ENCODE measurements at regions not wholly inside any gene's neighbourhood (a gene's known extent, or its start where the extent isn't known, plus 50 kb on each side); places are given as distances from the start of the nearest gene placed in this dataset.
"Not testable (repeated sequence)": the region's sequence is repeated elsewhere in the genome, so short reads cannot be mapped to it uniquely, and the experiment has no call there.

DNA sequence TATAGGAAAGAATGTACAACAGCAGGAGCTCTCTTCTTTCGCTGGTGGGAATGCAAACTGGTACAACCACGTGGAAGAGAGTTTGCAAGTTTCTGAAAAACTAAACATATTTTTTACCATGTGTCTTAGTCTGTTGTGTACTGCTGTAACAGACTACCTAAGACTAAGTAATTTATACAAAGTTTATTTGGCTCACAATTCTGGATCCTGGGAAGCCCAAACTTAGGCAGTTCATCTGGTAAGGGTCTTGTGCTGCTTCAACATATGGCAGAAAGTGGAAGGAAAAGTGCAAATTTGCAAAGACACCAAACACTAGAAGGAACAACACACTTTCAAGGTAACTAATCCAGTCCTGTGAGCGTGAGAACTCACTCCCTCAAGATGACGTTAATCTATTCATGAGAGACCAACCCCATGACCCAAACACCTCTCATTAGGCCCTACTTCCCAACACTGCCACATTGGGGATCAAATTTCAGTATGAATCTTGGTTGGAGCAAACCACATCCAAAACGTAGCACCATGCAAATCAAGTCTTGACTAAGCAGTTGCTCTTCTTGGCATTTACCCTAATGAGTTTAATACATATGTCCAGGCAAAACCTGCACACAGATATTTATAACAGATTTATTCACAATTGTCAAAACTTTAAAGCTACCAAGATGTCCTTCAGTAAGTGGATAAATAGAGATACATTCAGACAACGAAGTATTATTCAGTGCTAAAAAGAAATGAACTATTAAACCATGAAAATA, 481.9 kb upstream of the FOXG1 start:
- no peak for ATAC-seq

DNA sequence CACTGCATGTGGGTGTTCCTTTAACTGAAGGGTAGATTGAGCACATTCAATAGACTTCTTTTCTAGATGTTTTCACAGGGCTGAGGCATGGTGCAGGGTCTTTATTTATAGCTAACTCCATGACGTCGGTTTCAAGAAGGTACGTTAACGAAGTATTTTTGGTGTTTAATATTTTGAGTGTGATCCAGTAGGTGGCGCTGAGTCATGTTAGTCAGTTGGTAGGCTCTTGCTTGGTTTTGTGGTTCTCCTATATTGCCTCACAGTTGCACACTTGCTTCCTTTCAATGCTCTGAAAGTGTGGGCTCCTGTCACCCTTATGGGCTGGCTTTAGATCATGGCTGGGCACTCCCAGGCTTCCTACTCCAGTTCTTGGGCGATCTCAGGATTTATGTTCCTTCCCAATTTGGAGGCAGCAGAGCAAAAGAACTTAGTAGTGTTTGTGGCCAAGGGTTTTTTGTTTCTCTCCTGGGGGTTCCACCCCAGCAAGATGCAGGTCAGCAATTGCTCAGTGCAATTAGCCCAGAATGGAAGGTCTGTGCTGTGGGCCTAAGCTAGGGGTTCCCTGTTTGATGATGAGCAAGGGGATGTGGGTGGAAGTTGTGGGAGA, 471.6 kb upstream of the FOXG1 start:
- ATAC-seq, result peak; percentile 76
- DNase-seq (ENCODE audit: low spot score), result no peak

More for the DNA sequence above, 481.9 kb upstream of the FOXG1 start:
- DNase-seq (ENCODE audit: low spot score), result no peak

DNA sequence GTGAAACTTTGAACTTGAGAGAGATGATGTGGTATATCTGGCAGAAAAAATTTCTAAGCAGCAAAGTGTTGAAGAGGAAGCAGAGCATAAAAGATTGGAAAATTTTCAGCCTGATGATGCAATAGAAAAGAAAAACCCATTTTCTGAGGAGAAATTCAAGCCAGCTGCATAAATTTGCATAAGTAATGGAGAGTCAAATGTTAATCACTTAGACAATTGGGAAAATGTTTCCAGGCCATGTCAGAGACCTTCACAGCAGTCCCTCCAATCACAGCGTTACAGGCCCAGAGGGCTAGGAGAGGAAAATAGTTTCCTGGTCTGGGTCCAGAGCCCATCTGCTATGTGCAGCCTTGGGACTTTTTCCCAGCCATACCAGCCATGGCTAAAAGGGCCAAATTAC, 469.0 kb upstream of the FOXG1 start:
- ATAC-seq (no peak), DNase-seq (ENCODE audit: low spot score) (no peak)

DNA sequence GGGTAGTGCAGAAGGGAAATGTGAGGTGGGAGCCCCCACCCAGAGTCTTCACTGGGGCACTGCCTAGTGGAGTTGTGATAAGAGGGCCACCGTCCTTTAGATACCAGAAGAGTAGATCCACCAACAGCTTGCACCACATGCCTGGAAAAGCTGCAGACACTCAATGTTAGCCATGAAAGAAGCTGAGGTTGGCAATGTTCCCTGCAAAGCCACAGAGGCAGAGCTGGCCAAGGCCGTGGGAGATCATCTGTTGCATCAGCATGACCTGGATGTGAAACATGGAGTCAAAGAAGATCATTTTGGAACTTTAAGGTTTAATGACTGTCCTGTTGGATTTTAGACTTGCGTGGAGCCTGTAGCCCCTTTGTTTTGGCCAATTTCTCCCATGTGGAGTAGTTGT, 468.4 kb upstream of the FOXG1 start:
- DNase-seq (ENCODE audit: low spot score), result no peak
- no peak for ATAC-seq

DNA sequence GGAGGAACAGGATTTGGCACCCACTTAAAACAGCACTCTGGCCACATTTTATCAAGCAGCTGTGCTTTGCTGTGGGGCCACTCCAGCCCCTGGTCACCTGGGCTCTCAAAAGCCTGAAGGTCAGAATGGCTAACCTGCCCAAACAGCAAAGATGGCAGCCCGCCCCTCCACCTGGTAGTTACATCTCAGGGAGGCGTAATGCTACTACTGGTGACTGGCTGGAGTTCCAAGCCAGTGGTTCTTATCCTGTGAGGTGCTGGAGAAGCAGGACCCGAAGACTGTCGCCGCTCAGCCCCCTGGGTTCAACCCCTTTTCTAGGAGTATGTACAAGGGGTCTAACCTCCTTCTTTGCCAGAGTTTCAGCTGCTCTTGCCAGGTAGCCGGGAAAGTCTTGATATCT, 467.4 kb upstream of the FOXG1 start:
- ATAC-seq, result no peak
- DNase-seq (ENCODE audit: low spot score), result no peak

DNA sequence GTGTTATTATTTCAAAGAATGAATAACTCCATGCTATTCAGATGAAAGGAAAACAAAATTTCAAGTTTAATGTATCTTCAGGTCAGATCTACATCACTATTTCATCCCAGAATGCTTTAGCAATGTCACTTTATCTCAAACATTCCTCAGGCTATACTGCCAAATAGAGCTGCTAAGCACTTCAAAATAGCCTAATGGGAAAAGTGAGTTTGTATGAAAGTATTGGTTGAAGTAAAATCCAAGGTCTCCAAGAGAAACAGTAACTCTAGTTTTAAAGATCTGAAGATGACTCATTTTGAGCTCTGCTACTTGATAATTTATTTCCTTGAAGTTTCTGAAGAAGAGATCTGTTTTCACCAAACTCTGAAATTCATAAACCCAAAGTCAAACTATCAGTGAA, 466.2 kb upstream of the FOXG1 start:
- no peak for DNase-seq (ENCODE audit: low spot score)

DNA sequence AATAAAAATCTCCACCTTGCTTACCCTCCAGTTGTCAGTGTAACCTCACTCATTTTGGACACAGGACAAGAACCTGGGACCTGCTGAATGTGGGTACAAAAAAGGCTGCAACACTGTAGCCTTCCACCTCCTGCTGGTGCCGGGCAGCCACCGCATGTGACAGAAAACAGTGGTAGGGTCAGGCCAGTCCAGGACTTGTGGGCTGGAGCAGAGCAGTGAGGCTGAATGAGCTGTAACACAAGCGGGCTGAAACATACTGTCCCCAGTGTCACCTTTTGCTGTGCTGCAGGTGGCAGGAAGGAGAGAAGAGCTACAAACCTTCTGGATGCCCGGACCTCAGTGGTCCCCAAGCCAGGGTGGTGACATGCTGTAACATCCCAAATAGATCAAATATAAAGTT, 465.4 kb upstream of the FOXG1 start:
- ATAC-seq (no peak), DNase-seq (ENCODE audit: low spot score) (no peak)

More for the DNA sequence above, 466.2 kb upstream of the FOXG1 start:
- ATAC-seq, result no peak

DNA sequence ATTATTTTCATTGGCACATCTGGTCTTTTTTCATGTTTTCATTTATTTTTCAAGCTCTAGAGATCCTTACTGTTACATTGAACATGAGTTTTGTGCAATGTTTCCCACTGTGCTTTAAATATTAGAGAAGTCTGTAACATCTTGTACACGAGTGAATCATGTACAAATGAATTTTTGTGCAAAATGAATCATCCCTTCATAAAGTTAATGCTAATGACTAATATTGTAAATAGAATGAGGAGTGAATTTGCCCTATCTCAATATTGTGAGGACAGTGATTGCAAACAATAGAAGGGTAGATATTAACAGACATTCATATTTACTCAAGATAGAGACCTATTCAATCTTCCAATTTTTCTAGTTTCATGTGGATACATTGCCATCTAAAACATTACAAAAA, 463.3 kb upstream of the FOXG1 start:
- no peak for ATAC-seq
- no peak for DNase-seq (ENCODE audit: low spot score)

DNA sequence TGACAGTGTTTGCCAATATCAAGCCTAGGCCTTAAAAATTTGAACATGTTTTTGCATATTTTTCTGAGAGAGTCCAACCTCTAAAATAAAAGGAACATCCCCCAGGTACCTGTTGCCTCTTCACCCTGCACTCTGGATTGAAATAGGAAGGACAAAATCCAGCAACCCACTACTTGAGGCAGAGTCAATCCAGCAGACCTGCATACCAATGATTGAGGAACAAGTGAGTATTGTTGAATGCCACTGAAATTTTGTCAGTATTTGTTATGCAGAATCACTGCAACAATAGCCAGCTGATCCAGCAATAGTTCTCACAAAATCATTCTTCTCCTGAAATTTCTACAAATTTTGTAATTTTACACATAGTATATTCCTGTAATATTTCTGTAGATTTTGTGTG, 460.6 kb upstream of the FOXG1 start:
- ATAC-seq, result no peak
- DNase-seq (ENCODE audit: low spot score), result no peak

DNA sequence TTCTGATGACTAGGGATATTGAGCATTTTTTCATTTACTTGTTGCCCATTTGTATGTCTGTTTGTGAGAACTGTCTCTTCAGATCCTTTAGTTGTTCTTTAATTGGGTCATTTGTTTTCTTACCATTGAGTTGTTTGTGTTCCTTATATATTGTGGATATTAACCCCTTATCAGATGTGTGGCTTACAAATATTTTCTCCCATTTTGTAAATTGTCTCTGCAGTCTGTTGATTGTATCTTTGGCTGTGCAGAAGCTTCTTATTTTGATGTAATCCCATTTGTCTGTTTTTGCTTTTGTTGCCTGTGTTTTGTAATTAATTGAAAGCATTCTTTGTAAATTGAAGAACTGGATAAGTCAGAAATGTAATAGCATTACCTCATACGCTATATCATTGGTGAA, 459.1 kb upstream of the FOXG1 start:
- DNase-seq (ENCODE audit: low spot score), result no peak
- no peak for ATAC-seq

DNA sequence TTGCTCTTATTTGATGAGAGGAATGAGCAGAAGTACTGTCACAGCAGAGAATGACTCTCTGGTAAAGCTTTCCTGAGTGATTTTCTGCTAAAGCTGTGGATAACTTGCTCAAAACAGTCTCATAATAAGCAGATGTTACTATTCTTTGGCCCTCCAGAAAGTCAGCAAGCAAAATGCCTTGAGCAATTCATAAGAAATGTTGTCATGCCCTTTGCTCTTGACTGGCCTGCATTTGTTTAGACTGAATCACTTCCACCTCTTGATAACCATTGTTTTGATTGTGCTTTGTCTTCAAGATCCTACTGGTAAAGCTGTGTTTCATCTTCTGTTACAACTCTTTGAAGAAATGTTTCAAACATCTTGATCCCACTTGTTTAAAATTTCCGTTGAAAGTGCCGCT, 457.9 kb upstream of the FOXG1 start:
- DNase-seq (ENCODE audit: low spot score) (no peak), ATAC-seq (no peak)

DNA sequence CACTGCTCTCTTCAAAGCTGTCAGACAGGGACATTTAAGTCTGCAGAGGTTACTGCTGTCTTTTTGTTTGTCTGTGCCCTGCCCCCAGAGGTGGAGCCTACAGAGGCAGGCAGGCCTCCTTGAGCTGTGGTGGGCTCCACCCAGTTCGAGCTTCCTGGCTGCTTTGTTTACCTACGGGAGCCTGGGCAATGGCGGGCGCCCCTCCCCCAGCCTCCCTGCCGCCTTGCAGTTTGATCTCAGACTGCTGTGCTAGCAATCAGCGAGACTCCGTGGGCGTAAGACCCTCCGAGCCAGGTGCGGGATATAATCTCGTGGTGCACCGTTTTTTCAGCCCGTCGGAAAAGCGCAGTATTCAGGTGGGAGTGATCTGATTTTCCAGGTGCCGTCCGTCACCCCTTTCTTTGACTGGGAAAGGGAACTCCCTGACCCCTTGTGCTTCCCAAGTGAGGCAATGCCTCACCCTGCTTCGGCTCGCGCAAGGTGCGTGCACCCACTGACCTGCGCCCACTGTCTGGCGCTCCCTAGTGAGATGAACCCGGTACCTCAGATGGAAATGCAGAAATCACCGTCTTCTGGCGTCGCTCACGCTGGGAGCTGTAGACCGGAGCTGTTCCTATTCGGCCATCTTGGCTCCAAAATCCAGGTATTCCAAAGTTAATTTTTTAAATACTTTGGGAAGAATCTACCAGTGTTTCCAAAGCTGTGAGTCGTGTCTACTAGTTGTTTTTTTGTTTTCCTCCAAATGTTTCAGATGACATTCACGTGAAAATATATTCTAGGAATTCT, 448.5 kb upstream of the FOXG1 start:
- ATAC-seq, result not testable (repeated sequence)

DNA sequence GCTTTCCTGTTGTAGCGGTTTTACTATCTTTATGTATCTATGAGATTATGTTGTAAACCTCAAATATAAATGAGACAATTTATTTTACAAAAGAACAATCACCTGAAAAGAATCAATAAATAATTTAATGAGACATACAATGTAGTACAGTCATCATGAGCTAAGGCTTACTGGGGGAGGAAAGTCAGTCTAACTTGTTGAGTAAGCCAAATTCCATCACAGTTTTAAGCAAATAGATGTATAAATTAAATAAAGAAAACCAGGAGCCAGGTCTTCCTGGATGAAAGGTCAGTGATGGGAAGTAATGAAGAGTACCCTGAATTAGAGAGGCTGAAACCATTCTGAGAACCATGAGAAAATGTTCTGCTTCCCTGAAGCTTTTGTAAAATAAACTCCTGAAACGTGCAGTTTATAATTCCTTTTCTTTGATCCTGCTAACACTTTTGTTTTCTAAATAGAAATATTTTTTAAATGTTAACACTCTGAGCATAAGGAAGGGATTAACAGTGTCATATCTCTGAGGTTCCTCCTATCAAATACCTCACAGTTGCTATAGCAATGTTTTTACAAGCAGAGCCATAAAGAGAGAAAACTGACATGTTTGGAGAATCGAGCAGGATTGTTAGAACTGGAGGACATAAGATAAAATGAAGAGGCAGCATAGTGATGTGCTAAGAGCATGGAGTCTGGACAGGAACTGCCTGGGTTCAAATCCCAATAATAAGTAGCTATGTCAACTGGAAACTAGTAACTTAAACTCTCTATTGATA, 444.9 kb upstream of the FOXG1 start:
- DNase-seq (ENCODE audit: low spot score) (no peak), ATAC-seq (no peak)

More for the DNA sequence above, 448.5 kb upstream of the FOXG1 start:
- DNase-seq (ENCODE audit: low spot score), result not testable (repeated sequence)

DNA sequence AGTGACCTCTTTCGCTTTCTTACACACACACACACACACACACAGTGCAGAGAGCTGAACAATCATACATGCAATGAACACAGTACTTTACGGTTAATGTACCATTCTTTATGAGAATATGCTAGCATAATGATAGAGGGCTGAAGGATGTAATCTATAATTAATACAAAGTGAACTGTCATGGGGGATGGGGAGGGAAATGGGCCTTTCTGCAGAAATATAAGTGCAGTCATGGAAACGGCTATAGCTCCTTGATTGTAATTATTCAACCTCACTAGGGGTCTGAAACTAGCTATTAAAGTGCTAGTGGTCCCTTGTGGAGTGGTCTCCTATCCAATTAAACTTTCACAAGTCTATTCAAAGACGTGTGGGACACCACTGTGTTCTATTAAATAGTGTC, 443.2 kb upstream of the FOXG1 start:
- ATAC-seq (no peak), DNase-seq (ENCODE audit: low spot score) (no peak)

DNA sequence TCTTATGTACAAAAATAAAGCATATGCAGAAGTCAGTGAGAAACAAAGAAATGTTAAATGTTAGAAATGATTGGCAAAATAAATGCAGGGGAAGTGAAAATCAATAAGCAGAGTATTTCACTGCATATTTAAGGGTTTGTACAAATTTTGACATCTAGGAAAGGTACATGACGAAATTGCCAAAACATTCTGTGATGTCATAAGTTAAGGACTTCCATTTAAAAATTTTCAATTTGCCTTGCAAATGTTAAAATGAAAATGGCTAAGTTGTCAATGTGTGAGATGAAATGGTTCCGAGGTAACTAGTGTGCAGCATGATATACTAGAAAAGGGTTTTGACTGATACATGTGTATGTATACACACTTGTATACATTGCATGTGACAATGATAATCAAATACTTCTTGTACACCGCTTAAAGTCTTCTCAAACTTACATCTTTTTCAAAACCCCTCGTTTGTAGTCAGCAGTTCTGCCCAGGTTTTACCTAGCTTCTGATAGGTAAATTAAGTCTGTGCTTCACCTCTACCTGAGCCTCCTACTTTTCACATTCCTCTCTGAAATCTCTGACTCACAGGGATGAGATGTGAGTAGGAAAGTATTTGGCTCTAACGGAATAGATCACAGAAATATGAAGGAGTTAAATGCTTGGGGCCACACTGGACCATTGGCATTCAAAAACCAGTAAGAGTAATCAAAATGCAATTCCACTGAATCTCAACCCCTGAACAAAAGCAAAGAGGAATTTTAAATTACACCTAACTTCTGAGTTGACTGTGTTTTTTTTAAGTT, 442.4 kb upstream of the FOXG1 start:
- DNase-seq (ENCODE audit: low spot score), result no peak
- ATAC-seq, result no peak

DNA sequence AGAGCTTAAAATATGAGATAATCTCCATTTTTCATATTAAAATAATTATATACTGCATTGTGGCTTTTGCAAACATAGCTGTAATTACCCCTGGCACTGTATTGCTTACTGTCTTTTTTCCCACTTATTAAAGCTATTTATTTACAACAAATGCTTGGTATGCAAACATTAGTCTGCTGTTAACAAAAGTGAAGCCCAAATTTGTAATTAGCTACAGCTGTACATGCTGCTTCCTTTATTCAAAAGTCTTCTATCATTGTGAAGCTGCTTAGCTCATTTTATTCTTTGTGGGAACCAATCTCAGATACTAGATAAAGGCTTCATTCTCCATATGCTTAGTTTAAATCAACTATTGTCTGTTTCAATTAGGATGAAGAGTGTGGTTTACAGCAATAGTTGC, 425.8 kb upstream of the FOXG1 start:
- no peak for ATAC-seq
- DNase-seq (ENCODE audit: low spot score), result no peak

DNA sequence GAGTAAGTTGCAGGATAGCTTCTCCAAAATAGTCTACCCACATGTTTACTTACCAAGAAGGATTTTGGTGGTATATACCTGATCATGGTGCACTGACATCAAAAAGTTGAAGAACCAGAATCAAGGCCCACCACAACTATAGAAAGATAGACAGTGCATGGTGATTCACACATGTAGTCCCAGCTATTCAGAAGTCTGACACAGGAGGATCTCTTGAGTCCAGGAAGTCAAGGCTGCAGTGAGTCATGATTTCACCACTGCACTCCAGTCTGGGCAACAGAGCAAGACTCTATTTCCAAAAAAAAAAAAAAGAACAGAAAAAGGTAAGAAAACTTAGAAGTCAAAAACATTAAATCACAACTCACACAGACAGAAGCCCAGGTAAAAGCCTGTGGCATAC, 422.2 kb upstream of the FOXG1 start:
- no peak for ATAC-seq

DNA sequence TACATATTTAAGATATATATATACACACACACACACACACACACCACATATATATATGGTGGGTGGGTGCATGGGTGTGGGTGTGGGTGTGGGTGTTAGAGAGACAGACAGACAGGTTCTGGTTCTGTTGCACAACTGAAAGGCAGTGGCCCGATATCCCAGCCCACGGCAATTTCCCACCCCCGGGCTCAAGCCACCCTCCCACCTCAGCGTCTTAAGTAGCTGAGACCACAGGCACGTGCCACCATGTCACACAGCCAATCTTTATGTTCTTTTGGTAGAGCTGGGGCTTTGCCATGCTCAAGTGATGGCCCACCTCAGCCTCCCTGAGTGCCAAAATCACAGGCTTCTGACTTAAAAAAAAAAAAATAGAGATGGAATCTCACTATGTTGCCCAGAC, 417.8 kb upstream of the FOXG1 start:
- DNase-seq (ENCODE audit: low spot score), result no peak
- ATAC-seq, result no peak

More for the DNA sequence above, 422.2 kb upstream of the FOXG1 start:
- DNase-seq (ENCODE audit: low spot score), result no peak

DNA sequence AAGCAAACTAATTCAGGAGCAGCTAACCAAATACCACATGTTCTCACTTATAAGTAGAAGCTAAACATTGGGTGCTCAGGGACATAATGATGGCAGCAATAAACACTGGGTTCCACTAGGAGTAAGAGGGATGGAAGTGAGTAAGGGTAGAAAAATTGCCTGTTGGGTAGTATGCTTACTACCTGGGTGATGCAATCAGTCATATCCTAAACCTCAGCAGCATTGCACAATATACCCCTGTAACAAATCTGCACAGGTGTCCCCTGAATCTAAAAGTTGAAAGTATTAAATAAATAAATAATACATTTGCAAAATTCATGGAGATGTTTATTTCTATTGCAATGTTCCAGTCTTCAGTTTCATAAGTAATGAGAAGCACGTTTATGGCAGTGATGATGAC, 409.8 kb upstream of the FOXG1 start:
- no peak for ATAC-seq
- no peak for DNase-seq (ENCODE audit: low spot score)

DNA sequence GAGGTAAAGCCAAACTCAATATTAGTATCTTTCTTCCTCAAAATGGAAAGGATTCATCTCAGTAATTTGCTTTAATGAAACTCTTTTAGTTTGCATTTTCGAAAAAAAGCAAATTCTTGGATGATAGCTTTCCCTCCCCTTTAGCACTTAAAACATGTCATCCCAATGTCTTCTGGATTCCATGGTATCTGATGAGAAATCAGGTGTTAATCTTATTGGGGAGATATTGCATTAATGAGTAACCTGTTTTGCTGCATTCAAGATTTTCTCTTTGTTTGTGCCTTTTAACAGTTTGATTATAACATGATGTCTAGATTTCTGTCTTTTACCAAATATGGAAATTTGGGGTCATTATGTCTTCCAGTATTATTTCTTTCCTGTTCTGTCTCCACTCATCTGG, 405.1 kb upstream of the FOXG1 start:
- no peak for ATAC-seq
- DNase-seq (ENCODE audit: low spot score), result no peak

DNA sequence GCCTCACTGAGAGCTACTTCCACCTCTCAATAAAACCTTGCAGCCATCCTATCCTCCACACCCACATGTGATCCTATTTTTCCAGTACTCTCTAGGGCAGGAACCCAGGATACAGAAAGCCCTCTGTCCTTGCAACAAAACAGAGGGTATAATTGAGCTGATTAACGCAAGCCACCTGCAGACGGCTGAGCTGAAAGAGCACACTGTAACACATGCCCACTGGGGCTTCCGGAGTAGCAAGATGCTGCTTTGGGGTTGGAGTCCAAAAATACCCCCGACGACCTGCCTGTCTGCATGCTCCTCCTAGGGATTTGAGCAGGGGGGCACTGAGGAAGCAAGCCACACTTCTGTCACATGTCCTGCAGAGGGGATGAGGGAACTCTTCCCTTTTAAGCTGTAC, 401.1 kb upstream of the FOXG1 start:
- DNase-seq (ENCODE audit: low spot score) (no peak), ATAC-seq (no peak)

All from left lobe of liver (tissue), 2 donors.